Calu3 (cell line): ENCODE measurements at regions not wholly inside any gene's neighbourhood (a gene's known extent, or its start where the extent isn't known, plus 50 kb on each side); places are given as distances from the start of the nearest gene placed in this dataset.
A peak's percentile ranks its signal among the peaks of the same experiment; 100 is the strongest.

Source experiments
- BruUV-seq: library from RNA; stranded (reverse); fragments of 400-500 nt; replicated peaks from 2 replicates; lab custom pipeline; 2021; lab: Mats Ljungman, UMichigan
- CTCF ChIA-PET: fragments of 300-600 bp; sonication (Branson Sonifier 250); formaldehyde crosslinking; loops from one replicate; lab custom pipeline; 2022; ENCODE audit warnings: antibody characterized with exemption; lab: Charles Lee
- DNase-seq: peaks from one replicate; pipeline ENCODE4 v3.0.0; 2022
- H3K27ac Mint-ChIP-seq: one replicate; pipeline ENCODE4 v1.8.0; 2022; ENCODE audit warnings: mixed read lengths; ENCODE audit not compliant: unreplicated experiment
- H3K27me3 Mint-ChIP-seq: one replicate; pipeline ENCODE4 v1.8.0; 2022; ENCODE audit warnings: mixed read lengths; ENCODE audit not compliant: unreplicated experiment
- H3K36me3 Mint-ChIP-seq: one replicate; pipeline ENCODE4 v1.8.0; 2022; ENCODE audit warnings: mild to moderate bottlenecking, moderate library complexity, mixed read lengths; ENCODE audit not compliant: insufficient read depth, unreplicated experiment
- H3K4me1 Mint-ChIP-seq: one replicate; pipeline ENCODE4 v1.8.0; 2022; ENCODE audit warnings: mild to moderate bottlenecking, low read depth, mixed read lengths; ENCODE audit not compliant: unreplicated experiment
- H3K4me3 Mint-ChIP-seq: one replicate; pipeline ENCODE4 v1.8.0; 2022; ENCODE audit warnings: mild to moderate bottlenecking, low read depth, moderate library complexity, mixed read lengths; ENCODE audit not compliant: unreplicated experiment
- H3K9me3 Mint-ChIP-seq: one replicate; pipeline ENCODE4 v1.8.0; 2022; ENCODE audit warnings: low read depth, mixed read lengths; ENCODE audit not compliant: unreplicated experiment
- intact Hi-C: fragments of 100-400 bp; cut with micrococcal nuclease; formaldehyde crosslinking; loops from one replicate; pipeline ENCODE4 v1.10.0; 2022; ENCODE audit not compliant: unreplicated experiment
- TF ChIP-seq, protein P1 (sequence below): fragments of 200-600 bp; IDR thresholded peaks from one replicate; pipeline ENCODE4 v1.8.0; 2022; ENCODE audit warnings: antibody characterized with exemption; ENCODE audit not compliant: unreplicated experiment

DNA sequence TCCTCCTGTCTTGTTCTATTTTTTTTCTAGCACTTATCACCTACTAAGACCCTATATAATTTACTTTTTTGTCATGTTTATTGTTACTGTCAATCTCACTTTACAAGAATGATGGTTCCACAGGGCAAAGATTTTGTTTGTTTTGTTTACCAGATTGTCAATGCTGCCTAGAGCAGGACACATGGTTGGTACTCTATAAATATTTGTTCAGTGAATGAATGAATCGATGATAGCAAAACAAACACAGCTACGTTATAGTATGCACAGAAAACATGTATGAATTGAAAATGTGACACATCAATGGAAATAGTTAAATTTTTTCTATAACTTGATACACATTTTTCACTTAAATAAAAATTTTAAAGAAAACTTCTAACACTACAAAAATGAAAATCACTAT is 67.1 kb upstream of the KRR1 start:
- peaks cover 18% of the 10 kb centered on the region for H3K4me1 Mint-ChIP-seq
- no peak overlapping the region for H3K4me3 Mint-ChIP-seq
- TF ChIP-seq, protein P1, sequence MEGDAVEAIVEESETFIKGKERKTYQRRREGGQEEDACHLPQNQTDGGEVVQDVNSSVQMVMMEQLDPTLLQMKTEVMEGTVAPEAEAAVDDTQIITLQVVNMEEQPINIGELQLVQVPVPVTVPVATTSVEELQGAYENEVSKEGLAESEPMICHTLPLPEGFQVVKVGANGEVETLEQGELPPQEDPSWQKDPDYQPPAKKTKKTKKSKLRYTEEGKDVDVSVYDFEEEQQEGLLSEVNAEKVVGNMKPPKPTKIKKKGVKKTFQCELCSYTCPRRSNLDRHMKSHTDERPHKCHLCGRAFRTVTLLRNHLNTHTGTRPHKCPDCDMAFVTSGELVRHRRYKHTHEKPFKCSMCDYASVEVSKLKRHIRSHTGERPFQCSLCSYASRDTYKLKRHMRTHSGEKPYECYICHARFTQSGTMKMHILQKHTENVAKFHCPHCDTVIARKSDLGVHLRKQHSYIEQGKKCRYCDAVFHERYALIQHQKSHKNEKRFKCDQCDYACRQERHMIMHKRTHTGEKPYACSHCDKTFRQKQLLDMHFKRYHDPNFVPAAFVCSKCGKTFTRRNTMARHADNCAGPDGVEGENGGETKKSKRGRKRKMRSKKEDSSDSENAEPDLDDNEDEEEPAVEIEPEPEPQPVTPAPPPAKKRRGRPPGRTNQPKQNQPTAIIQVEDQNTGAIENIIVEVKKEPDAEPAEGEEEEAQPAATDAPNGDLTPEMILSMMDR: no peak
- H3K9me3 Mint-ChIP-seq: peaks cover 2% of the 10 kb centered on the region
- H3K27ac Mint-ChIP-seq: no peak overlapping the region
- BruUV-seq: no TSS peak
- intact Hi-C loops: no loop called here
- CTCF ChIA-PET: no interaction called here
- no peak for DNase-seq
- H3K36me3 Mint-ChIP-seq: no peaks in the 10 kb centered on the region
- no peaks in the 10 kb centered on the region for H3K27me3 Mint-ChIP-seq

DNA sequence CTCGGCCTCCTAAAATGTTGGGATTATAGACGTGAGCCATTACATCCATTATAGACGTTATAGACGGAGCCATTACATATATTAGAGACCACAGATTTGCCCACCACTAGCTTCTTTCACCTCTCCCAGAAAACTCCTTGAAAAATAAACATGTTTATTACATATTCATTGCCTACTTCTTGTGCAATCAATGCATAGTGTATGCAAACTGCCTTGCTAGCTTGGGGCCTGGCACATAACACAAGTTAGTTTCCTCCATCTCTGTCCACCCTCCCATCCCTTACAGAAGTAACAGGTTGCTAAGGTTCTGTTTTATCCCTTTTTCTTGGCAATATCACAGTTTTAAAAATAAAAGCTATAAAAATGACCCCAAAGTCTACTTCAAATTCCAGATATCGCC is 66.4 kb upstream of the KRR1 start:
- Mint-ChIP-seq H3K9me3 (peaks cover 8% of the 10 kb centered on the region), H3K27me3 (no peaks in the 10 kb centered on the region), H3K4me3 (no peak overlapping the region), H3K4me1 (peaks cover 25% of the 10 kb centered on the region), H3K36me3 (no peaks in the 10 kb centered on the region), H3K27ac (no peak overlapping the region)
- intact Hi-C loops: no loop called here
- DNase-seq: no peak
- BruUV-seq: no TSS peak
- CTCF ChIA-PET: no interaction called here
- TF ChIP-seq, protein P1: no peak

DNA sequence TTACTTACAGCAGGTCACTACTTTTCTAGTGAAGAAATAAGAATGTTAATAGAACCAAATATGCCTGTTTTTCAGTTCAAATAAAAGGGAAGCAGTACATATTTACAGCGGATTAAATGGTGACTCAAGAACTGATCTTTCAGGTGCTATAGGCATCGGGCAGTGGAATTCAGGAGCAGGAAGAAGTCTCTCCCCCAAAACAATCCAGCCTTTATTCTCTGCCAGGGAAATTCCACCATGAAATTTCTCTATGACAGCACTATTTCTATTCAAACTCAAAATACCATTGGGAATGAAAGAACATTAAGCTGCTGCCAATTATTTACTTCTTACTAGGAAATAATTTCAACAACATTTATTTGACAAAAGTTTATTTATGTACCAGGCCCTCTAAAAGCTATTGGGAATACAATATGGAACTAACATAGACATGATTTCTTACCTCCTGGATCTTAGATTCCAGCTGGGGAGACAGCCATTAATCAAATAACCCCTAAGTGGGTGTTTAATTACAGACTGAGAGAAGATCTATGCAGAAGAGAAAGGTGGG is 60.3 kb upstream of the KRR1 start:
- peaks cover 17% of the 10 kb centered on the region for H3K9me3 Mint-ChIP-seq
- H3K4me1 Mint-ChIP-seq: peaks cover 26% of the 10 kb centered on the region
- TF ChIP-seq, protein P1: no peak
- peak overlapping the region; percentile 73 for H3K27ac Mint-ChIP-seq
- CTCF ChIA-PET: interaction anchor here (1.2 kb wide), 1 partner anchor 18 kb away, joined by 3 read pairs; no protein-coding TSS in a partner anchor
- peak; percentile 27 for DNase-seq
- H3K36me3 Mint-ChIP-seq: no peaks in the 10 kb centered on the region
- BruUV-seq: no TSS peak
- intact Hi-C loops: no loop called here
- H3K4me3 Mint-ChIP-seq: peak overlapping the region; percentile 24
- no peaks in the 10 kb centered on the region for H3K27me3 Mint-ChIP-seq

DNA sequence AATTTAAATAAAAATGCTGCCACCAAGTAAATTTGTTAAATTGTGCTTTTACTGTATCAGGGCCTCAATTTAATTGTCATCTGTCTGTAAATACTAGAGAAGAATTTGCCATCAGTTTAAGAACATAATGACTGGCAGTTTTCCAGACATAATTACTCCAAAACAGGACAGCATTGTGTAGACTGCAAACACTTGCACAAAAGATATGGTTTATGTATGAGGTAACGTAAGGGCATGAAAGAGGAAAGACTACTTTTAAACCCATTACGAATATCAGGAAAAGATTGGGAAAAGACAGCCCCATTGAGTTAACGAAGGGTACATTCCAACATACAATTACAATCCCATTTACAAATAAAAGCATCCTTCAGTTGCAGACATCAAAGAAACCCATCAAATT is 59.8 kb upstream of the KRR1 start:
- Mint-ChIP-seq H3K4me1 (peaks cover 32% of the 10 kb centered on the region), H3K27me3 (no peaks in the 10 kb centered on the region), H3K4me3 (peak overlapping the region; percentile 24), H3K36me3 (no peaks in the 10 kb centered on the region), H3K27ac (peak overlapping the region; percentile 73), H3K9me3 (peaks cover 17% of the 10 kb centered on the region)
- TF ChIP-seq, protein P1: no peak
- intact Hi-C loops: no loop called here
- DNase-seq: no peak
- no TSS peak for BruUV-seq
- CTCF ChIA-PET: interaction anchor here (1.0 to 1.2 kb wide), 2 partner anchors 17 to 139 kb away, joined by 3 read pairs; no protein-coding TSS in a partner anchor
